ENCODE measurements at regions not wholly inside any gene's neighbourhood (a gene's known extent, or its start where the extent isn't known, plus 50 kb on each side); places are given as distances from the start of the nearest gene placed in this dataset.
"Not testable (repeated sequence)": the region's sequence is repeated elsewhere in the genome, so short reads cannot be mapped to it uniquely, and the experiment has no call there.

DNA sequence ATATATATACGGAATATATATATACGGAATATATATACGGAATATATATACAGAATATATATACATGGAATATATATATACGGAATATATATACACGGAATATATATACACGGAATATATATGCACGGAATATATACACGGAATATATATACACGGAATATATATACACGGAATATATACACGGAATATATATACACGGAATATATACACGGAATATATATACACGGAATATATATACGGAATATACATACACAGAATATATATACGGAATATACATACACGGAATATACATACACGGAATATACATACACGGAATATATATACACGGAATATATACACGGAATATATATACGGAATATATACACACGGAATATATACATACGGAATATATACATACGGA is 568.4 kb downstream of the HINT1 start:
- not testable (repeated sequence) for TF ChIP-seq YY1 (IDR thresholded peaks at IDR 0.05; ENCODE audit: insufficient read depth, insufficient read length); ZNF274 (IDR thresholded peaks at IDR 0.05; ENCODE audit: low read depth, low read length); SUZ12 (IDR thresholded peaks at IDR 0.05; ENCODE audit: extremely low read depth, insufficient read depth, insufficient read length)

All from NT2/D1 (cell line).